Amniotic stem cell (primary cell): ENCODE measurements at regions not wholly inside any gene's neighbourhood (a gene's known extent, or its start where the extent isn't known, plus 50 kb on each side); places are given as distances from the start of the nearest gene placed in this dataset.
"Not testable (repeated sequence)": the region's sequence is repeated elsewhere in the genome, so short reads cannot be mapped to it uniquely, and the experiment has no call there.

Source experiments
- DNase-seq: peaks from one replicate; lab custom pipeline; 2025; lab: John Stamatoyannopoulos, UW

GRCh38 chr4:60663769-60664168 lies 536.4 kb upstream of the ADGRL3 start:
- DNase-seq: no peak

GRCh38 chr4:60682901-60683300 lies 517.2 kb upstream of the ADGRL3 start:
- DNase-seq: peak; percentile 44

- peak; percentile 85 for DNase-seq
Measured at GRCh38 chr4:60683357-60683756, 516.8 kb upstream of the ADGRL3 start.

- peak; percentile 81 for DNase-seq
Measured at GRCh38 chr4:60683973-60684372, 516.2 kb upstream of the ADGRL3 start.

GRCh38 chr4:60696062-60696461 lies 504.1 kb upstream of the ADGRL3 start:
- not testable (repeated sequence) for DNase-seq

GRCh38 chr4:60709061-60709460 lies 491.1 kb upstream of the ADGRL3 start:
- no peak for DNase-seq

GRCh38 chr4:60718874-60719273 lies 481.3 kb upstream of the ADGRL3 start:
- DNase-seq: no peak

- DNase-seq: no peak
Measured at GRCh38 chr4:60721685-60722084, 478.4 kb upstream of the ADGRL3 start.

GRCh38 chr4:60723796-60724195 lies 476.3 kb upstream of the ADGRL3 start:
- DNase-seq: no peak

GRCh38 chr4:60724623-60725022 lies 475.5 kb upstream of the ADGRL3 start:
- peak; percentile 68 for DNase-seq

GRCh38 chr4:60726779-60727178 lies 473.3 kb upstream of the ADGRL3 start:
- no peak for DNase-seq

- DNase-seq: no peak
Measured at GRCh38 chr4:60729194-60729593, 470.9 kb upstream of the ADGRL3 start.

GRCh38 chr4:60729764-60730163 lies 470.4 kb upstream of the ADGRL3 start:
- DNase-seq: not testable (repeated sequence)

- no peak for DNase-seq
Measured at GRCh38 chr4:60737858-60738257, 462.3 kb upstream of the ADGRL3 start.

GRCh38 chr4:60743654-60744053 lies 456.5 kb upstream of the ADGRL3 start:
- no peak for DNase-seq

GRCh38 chr4:60744767-60745166 lies 455.4 kb upstream of the ADGRL3 start:
- no peak for DNase-seq

- no peak for DNase-seq
Measured at GRCh38 chr4:60745800-60746571, 454.1 kb upstream of the ADGRL3 start.

GRCh38 chr4:60750962-60751361 lies 449.2 kb upstream of the ADGRL3 start:
- DNase-seq: no peak

- no peak for DNase-seq
Measured at GRCh38 chr4:60757986-60758680, 442.0 kb upstream of the ADGRL3 start.

GRCh38 chr4:60759518-60760245 lies 440.4 kb upstream of the ADGRL3 start:
- DNase-seq: no peak

- peak; percentile 2 for DNase-seq
Measured at GRCh38 chr4:60780874-60781273, 419.3 kb upstream of the ADGRL3 start.

- DNase-seq: no peak
Measured at GRCh38 chr4:60790608-60791007, 409.5 kb upstream of the ADGRL3 start.

GRCh38 chr4:60794372-60794771 lies 405.8 kb upstream of the ADGRL3 start:
- no peak for DNase-seq
